ENCODE measurements at regions not wholly inside any gene's neighbourhood (a gene's known extent, or its start where the extent isn't known, plus 50 kb on each side); places are given as distances from the start of the nearest gene placed in this dataset.

DNA sequence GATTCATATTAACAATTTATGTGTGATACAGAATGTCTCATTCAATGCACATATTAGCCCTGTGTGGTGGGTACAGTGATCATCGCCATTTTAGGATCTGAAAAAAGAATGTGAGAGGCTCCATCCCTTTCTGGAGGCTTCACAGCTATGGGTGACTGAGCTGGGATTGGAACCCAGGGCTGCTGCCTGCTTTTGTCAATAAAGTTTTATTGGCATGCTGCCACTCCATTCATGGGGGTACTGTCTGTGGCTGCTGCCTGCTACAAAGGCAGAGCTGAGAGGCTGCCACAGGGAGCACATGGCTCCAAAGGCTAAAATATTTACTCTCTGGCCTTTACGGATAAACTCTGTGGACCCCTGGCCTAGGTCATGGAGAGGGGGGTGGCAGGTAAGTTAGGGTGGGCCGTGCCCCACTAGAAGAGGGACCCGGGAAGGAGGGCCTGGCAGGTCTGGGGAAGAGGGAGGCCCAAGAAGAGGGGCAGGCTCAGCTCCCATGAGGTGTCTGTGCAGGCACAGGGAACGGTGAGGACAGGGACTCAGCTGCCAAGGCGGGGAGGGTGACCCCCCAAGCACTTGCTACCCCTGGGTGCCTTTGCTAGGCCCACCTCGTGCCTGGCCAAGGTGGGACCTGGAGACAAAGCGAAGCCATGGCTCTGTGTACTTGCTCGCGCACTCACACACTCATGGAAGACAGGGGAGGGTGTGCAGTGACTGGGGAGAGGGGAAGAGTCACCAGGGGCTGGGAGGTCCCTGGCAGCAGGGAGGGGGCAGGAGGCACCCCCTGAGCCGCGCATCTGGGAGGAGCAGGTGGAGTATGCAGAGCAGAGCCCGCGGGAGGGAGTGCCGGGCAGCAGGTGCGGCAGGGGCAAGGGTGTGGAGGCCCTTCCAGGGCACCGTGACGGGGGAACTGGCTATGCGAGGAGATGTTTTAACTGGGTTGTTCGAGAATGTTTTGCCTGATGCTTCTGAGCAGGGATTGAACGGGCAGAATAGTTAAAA lies 335.3 kb downstream of the CTTN start:
- no peak overlapping the region for H3K4me3 ChIP-seq (ENCODE audit: low read depth, low read length)
- H3K36me3 ChIP-seq, result no peaks in the 10 kb centered on the region
- DNase-seq, result no peak
- no peaks in the 10 kb centered on the region; the same call in 1 of the 2 replicates for H3K9me3 ChIP-seq
- no peaks in the 10 kb centered on the region for H3K27me3 ChIP-seq
- peaks cover 7% of the 10 kb centered on the region for H3K4me1 ChIP-seq
- TF ChIP-seq, protein P1, sequence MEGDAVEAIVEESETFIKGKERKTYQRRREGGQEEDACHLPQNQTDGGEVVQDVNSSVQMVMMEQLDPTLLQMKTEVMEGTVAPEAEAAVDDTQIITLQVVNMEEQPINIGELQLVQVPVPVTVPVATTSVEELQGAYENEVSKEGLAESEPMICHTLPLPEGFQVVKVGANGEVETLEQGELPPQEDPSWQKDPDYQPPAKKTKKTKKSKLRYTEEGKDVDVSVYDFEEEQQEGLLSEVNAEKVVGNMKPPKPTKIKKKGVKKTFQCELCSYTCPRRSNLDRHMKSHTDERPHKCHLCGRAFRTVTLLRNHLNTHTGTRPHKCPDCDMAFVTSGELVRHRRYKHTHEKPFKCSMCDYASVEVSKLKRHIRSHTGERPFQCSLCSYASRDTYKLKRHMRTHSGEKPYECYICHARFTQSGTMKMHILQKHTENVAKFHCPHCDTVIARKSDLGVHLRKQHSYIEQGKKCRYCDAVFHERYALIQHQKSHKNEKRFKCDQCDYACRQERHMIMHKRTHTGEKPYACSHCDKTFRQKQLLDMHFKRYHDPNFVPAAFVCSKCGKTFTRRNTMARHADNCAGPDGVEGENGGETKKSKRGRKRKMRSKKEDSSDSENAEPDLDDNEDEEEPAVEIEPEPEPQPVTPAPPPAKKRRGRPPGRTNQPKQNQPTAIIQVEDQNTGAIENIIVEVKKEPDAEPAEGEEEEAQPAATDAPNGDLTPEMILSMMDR (IDR thresholded peaks at IDR 0.05; ENCODE audit: low read depth, low read length), result no peak

- no peak for DNase-seq
- TF ChIP-seq, protein P1 (IDR thresholded peaks at IDR 0.05; ENCODE audit: low read depth, low read length), result no peak
- Histone ChIP-seq H3K36me3 (no peaks in the 10 kb centered on the region), H3K4me3 (ENCODE audit: low read depth, low read length) (no peak overlapping the region), H3K9me3 (no peaks in the 10 kb centered on the region; the same call in 1 of the 2 replicates), H3K4me1 (peaks cover 7% of the 10 kb centered on the region), H3K27me3 (no peaks in the 10 kb centered on the region)
Observed at GRCh38 chr11:70734379-70734778, 336.1 kb downstream of the CTTN start.

- TF ChIP-seq, protein P1 (IDR thresholded peaks at IDR 0.05; ENCODE audit: low read depth, low read length), result no peak
- DNase-seq, result no peak
- Histone ChIP-seq H3K9me3 (no peaks in the 10 kb centered on the region; the same call in 1 of the 2 replicates), H3K27me3 (no peaks in the 10 kb centered on the region), H3K4me1 (peaks cover 7% of the 10 kb centered on the region), H3K36me3 (no peaks in the 10 kb centered on the region), H3K4me3 (ENCODE audit: low read depth, low read length) (no peak overlapping the region)
Observed at GRCh38 chr11:70734911-70735310, 336.6 kb downstream of the CTTN start.

- H3K4me3 ChIP-seq (ENCODE audit: low read depth, low read length), result no peak overlapping the region
- DNase-seq, result no peak
- H3K36me3 ChIP-seq, result no peaks in the 10 kb centered on the region
- H3K27me3 ChIP-seq, result no peaks in the 10 kb centered on the region
- peaks cover 7% of the 10 kb centered on the region for H3K4me1 ChIP-seq
- no peaks in the 10 kb centered on the region; the same call in 1 of the 2 replicates for H3K9me3 ChIP-seq
- TF ChIP-seq, protein P1 (IDR thresholded peaks at IDR 0.05; ENCODE audit: low read depth, low read length), result no peak
Observed at GRCh38 chr11:70735976-70736375, 337.6 kb downstream of the CTTN start.

DNA sequence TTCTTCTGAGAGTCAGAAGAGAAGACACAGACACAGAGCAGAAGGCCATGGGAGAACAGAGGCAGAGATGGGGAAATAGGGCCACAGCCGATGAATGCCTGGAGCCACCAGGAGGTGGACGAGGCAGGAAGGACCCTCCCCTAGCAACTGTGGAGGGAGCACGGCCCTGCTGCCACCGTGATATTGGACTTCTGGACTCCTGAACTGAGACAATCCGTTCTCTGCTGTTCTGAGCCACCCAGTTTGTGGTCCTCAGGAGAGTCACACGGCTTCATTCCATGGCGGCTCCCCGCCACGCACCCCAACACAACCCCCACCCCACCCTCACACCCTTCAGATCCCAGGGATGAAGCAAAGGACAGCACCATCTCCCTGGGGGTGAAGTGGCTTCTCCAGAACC lies 338.1 kb downstream of the CTTN start:
- TF ChIP-seq, protein P1 (IDR thresholded peaks at IDR 0.05; ENCODE audit: low read depth, low read length), result no peak
- Histone ChIP-seq H3K4me3 (ENCODE audit: low read depth, low read length) (no peak overlapping the region), H3K9me3 (no peaks in the 10 kb centered on the region; the same call in 1 of the 2 replicates), H3K27me3 (no peaks in the 10 kb centered on the region), H3K36me3 (no peaks in the 10 kb centered on the region), H3K4me1 (peaks cover 7% of the 10 kb centered on the region)
- DNase-seq, result no peak

All from BE2C (cell line).